HepG2 (cell line): ENCODE measurements at regions not wholly inside any gene's neighbourhood (a gene's known extent, or its start where the extent isn't known, plus 50 kb on each side); places are given as distances from the start of the nearest gene placed in this dataset.

Experiments used
- ATAC-seq: fragments of 200-7000 bp; cut with Tn5 transposase; 3 replicates; pipeline ENCODE4 v1.9.1; 2020; ENCODE audit warnings: mild to moderate bottlenecking, moderate library complexity
- BruUV-seq: library from RNA; stranded (reverse); fragments of 400-500 nt; replicated peaks from 2 replicates; lab custom pipeline; 2021; lab: Mats Ljungman, UMichigan
- CTCF ChIA-PET: fragments of 300-600 bp; formaldehyde crosslinking; extraction: SDS; loops from one replicate; lab custom pipeline; 2021; ENCODE audit warnings: low total read pairs, inconsistent platforms, low intra/inter-chr PET ratio; lab: Yijun Ruan, JAX
- POLR2A ChIA-PET: fragments of 350-600 bp; sonication (Branson Sonifier 250); formaldehyde crosslinking; loops from one replicate; lab custom pipeline; 2020; ENCODE audit warnings: antibody characterized with exemption, inconsistent platforms; lab: Yijun Ruan, JAX
- DNase-seq: peaks from one replicate; pipeline ENCODE4 v3.0.0-alpha.2; 2015; ENCODE audit warnings: low spot score
- FAIRE-seq: peaks from 3 replicates; lab custom pipeline; 2011; peaks lifted over from hg19 to GRCh38; lab: Jason Lieb, UNC
- H2AFZ ChIP-seq: one replicate; pipeline ENCODE4 v1.6.1; 2011; ENCODE audit warnings: low read length, inconsistent platforms
- H3K27ac ChIP-seq: fragments of 300-600 bp; 3 replicates; pipeline ENCODE4 v1.8.0; 2011; ENCODE audit warnings: mixed run types, mild to moderate bottlenecking, mixed read lengths, low read length, inconsistent platforms; ENCODE audit not compliant: insufficient read depth; ENCODE audit errors: extremely low read length
- H3K27me3 ChIP-seq, 2 experiments: fragments of 200-600 bp in 1 of 2; 2 replicates in 1 of 2; 3 replicates in 1 of 2; pipeline versions ENCODE4 v1.6.0 to v1.8.0; 2011; ENCODE audit warnings: low read length in 2 of 2, mild to moderate bottlenecking in 2 of 2, moderate library complexity in 2 of 2, inconsistent platforms in 1 of 2; ENCODE audit not compliant: insufficient read depth in 2 of 2, control insufficient read depth in 1 of 2
- H3K36me3 ChIP-seq, 2 experiments: fragments of 200-600 bp in 1 of 2; replicated peaks in 1 of 2; 2 replicates in 1 of 2; 3 replicates in 1 of 2; pipeline versions ENCODE4 v1.5.1 to v1.8.0; 2011; ENCODE audit warnings: low read length in 2 of 2, inconsistent platforms in 1 of 2; ENCODE audit not compliant: insufficient read depth in 2 of 2, control insufficient read depth in 1 of 2
- H3K4me1 ChIP-seq: 2 replicates; pipeline ENCODE4 v1.5.1; 2012; ENCODE audit warnings: low read length, inconsistent platforms; ENCODE audit not compliant: insufficient read depth
- H3K4me2 ChIP-seq: 2 replicates; pipeline ENCODE4 v1.6.0; 2011; ENCODE audit warnings: low read depth, low read length, inconsistent platforms
- H3K4me3 ChIP-seq, 3 experiments: fragments of 200-600 bp in 1 of 3; sonication (generic), shearing (Covaris generic) in 1 of 3; replicated peaks in 1 of 3; 2 replicates each; pipeline ENCODE4 v1.5.1; 2011 to 2016; ENCODE audit warnings: low read length in 3 of 3, inconsistent platforms in 2 of 3, low read depth in 2 of 3, mild to moderate bottlenecking in 2 of 3, control low read depth in 1 of 3, mixed read lengths in 1 of 3; ENCODE audit not compliant: insufficient read depth in 1 of 3
- H3K79me2 ChIP-seq: one replicate; pipeline ENCODE4 v1.6.1; 2011; ENCODE audit warnings: low read length, inconsistent platforms; ENCODE audit not compliant: insufficient read depth
- H3K9ac ChIP-seq: 2 replicates; pipeline ENCODE4 v1.6.0; 2011; ENCODE audit warnings: mild to moderate bottlenecking, low read depth, low read length, inconsistent platforms; ENCODE audit not compliant: insufficient read depth
- H3K9me3 ChIP-seq: 2 replicates; pipeline ENCODE4 v1.5.1; 2012; ENCODE audit warnings: mild to moderate bottlenecking, low read length
- H4K20me1 ChIP-seq: 2 replicates; pipeline ENCODE4 v1.6.0; 2011; ENCODE audit warnings: inconsistent platforms, mild to moderate bottlenecking, low read length, moderate library complexity; ENCODE audit not compliant: insufficient read depth
- ATF5 ChIP-seq: sonication (generic); formaldehyde crosslinking; IDR thresholded peaks from 2 replicates; pipeline ENCODE4 v1.4.0; 2020; ENCODE audit warnings: mild to moderate bottlenecking, low read depth, missing genetic modification reagents
- CEBPZ ChIP-seq: IDR thresholded peaks from 2 replicates; pipeline ENCODE4 v1.6.1; 2012; ENCODE audit warnings: low read length, improper control_type of control experiment
- ELF1 ChIP-seq: sonication (generic); formaldehyde crosslinking; IDR thresholded peaks from 2 replicates; pipeline ENCODE4 v1.4.0; 2020; ENCODE audit warnings: missing genetic modification reagents
- MTA1 ChIP-seq: sonication (generic); formaldehyde crosslinking; IDR thresholded peaks from 2 replicates; pipeline ENCODE4 v1.4.0; 2020; ENCODE audit warnings: missing genetic modification reagents, mild to moderate bottlenecking, borderline replicate concordance
- NFE2L2 ChIP-seq: fragments of 150-350 bp; IDR thresholded peaks from 2 replicates; pipeline ENCODE4 v1.6.1; 2014; ENCODE audit warnings: low read length
- PHF20 ChIP-seq: sonication (generic); formaldehyde crosslinking; IDR thresholded peaks from 2 replicates; pipeline ENCODE4 v1.5.0; 2020; ENCODE audit warnings: mild to moderate bottlenecking, missing genetic modification reagents
- SP5 ChIP-seq: IDR thresholded peaks from 2 replicates; pipeline ENCODE4 v1.6.1; 2016; ENCODE audit warnings: low read depth, borderline replicate concordance
- ZNF280B ChIP-seq: sonication (generic); formaldehyde crosslinking; IDR thresholded peaks from 2 replicates; pipeline ENCODE4 v1.5.0; 2020; ENCODE audit warnings: missing genetic modification reagents, mild to moderate bottlenecking, borderline replicate concordance
- ZNF431 ChIP-seq: sonication (generic); formaldehyde crosslinking; IDR thresholded peaks from 2 replicates; pipeline ENCODE4 v1.9.0; 2022; ENCODE audit warnings: missing genetic modification reagents, low read depth, mild to moderate bottlenecking, borderline replicate concordance
- ZNF501 ChIP-seq: sonication (generic); formaldehyde crosslinking; IDR thresholded peaks from 2 replicates; pipeline ENCODE4 v1.5.1; 2020; ENCODE audit warnings: mild to moderate bottlenecking, moderate library complexity, missing genetic modification reagents
- ZNF512 ChIP-seq: sonication (generic); formaldehyde crosslinking; IDR thresholded peaks from 2 replicates; pipeline ENCODE4 v1.4.0; 2020; ENCODE audit warnings: mild to moderate bottlenecking, missing genetic modification reagents
- ZNF614 ChIP-seq: IDR thresholded peaks from 2 replicates; pipeline ENCODE4 v1.6.1; 2018; ENCODE audit warnings: missing biosample characterization, missing genetic modification reagents, inconsistent platforms, borderline replicate concordance
- ZNF704 ChIP-seq: sonication (generic); formaldehyde crosslinking; IDR thresholded peaks from 2 replicates; pipeline ENCODE4 v1.8.1; 2023; ENCODE audit warnings: mild to moderate bottlenecking, inconsistent platforms, moderate library complexity, missing genetic modification reagents, borderline replicate concordance
- WGBS: methylation state at CpG from one replicate; pipeline ENCODE4 v1.1.6; 2017; ENCODE audit warnings: low lambda C conversion rate; 5-methylcytosine and 5-hydroxymethylcytosine counted together
- in situ Hi-C: cut with HindIII; loops from 2 replicates; pipeline ENCODE4 v1.10.0; 2017; ENCODE audit warnings: low pct_unique_long_range_greater_than_20kb; ENCODE audit not compliant: extremely low pct_ligation_motif_present
- intact Hi-C: fragments of 100-400 bp; cut with micrococcal nuclease; formaldehyde crosslinking; loops from one replicate; pipeline ENCODE4 v1.10.0; 2022; ENCODE audit not compliant: unreplicated experiment

GRCh38 chr2:122636097-122636496 is 880.6 kb downstream of the TSN start (continued):
- TF ChIP-seq ZNF614 (CRISPR knock-in tag) (no peak), NFE2L2 (no peak), ZNF704 (no peak), ELF1 (CRISPR knock-in tag) (no peak)

GRCh38 chr2:122639176-122639575 is 883.7 kb downstream of the TSN start:
- BruUV-seq = no TSS peak
- no peak for TF ChIP-seq SP5 (CRISPR knock-in tag)
- no peak for TF ChIP-seq ZNF512
- no peak for TF ChIP-seq ZNF501
- no peak for TF ChIP-seq ZNF280B (CRISPR knock-in tag)
- TF ChIP-seq ATF5 (CRISPR knock-in tag) = no peak
- no peak for TF ChIP-seq ZNF431 (CRISPR knock-in tag)
- no peak for TF ChIP-seq PHF20 (CRISPR knock-in tag)
- no peak for TF ChIP-seq CEBPZ
- no peak for TF ChIP-seq MTA1

More at GRCh38 chr2:122639176-122639575, 883.7 kb downstream of the TSN start:
- Histone ChIP-seq H3K4me1 (no peaks in the 10 kb centered on the region), H3K4me2 (no peak overlapping the region), H2AFZ (no peak overlapping the region), H3K4me3 (no peak overlapping the region), H3K36me3 (no peaks in the 10 kb centered on the region), H3K9me3 (no peaks in the 10 kb centered on the region), H4K20me1 (no peaks in the 10 kb centered on the region), H3K79me2 (no peaks in the 10 kb centered on the region), H3K27ac (no peak overlapping the region), H3K27me3 (no peaks in the 10 kb centered on the region), H3K9ac (no peak overlapping the region)
- in situ Hi-C loops = no loop called here
- ATAC-seq (no peak), FAIRE-seq (no peak), DNase-seq (no peak)
- WGBS = 4% methylated on average over 4 of the region's 4 CpGs
- ChIA-PET POLR2A (no interaction called here), CTCF (no interaction called here)
- intact Hi-C loops = no loop called here
